Epithelial cell of esophagus (primary cell): ENCODE measurements at regions not wholly inside any gene's neighbourhood (a gene's known extent, or its start where the extent isn't known, plus 50 kb on each side); places are given as distances from the start of the nearest gene placed in this dataset.

Experiments used
- DNase-seq: peaks from one replicate; pipeline ENCODE4 v3.0.0; 2010; ENCODE audit warnings: low read depth
- H3K4me3 ChIP-seq: 2 replicates; pipeline ENCODE4 v1.5.1; 2011; ENCODE audit warnings: mild to moderate bottlenecking, low read length, control low read depth
- CTCF ChIP-seq: IDR thresholded peaks from 2 replicates; pipeline ENCODE4 v1.5.1; 2011; ENCODE audit warnings: low read depth, mild to moderate bottlenecking, low read length, control low read depth, inconsistent platforms; ENCODE audit not compliant: insufficient read depth; ENCODE audit errors: missing control alignments

- DNase-seq = no peak
- TF ChIP-seq CTCF = no peak
- H3K4me3 ChIP-seq = no peak overlapping the region
Measured at GRCh38 chr11:122488892-122489706, 166.4 kb upstream of the UBASH3B start.

GRCh38 chr11:122487669-122488068, 167.9 kb upstream of the UBASH3B start:
- TF ChIP-seq CTCF = no peak
- no peak overlapping the region for H3K4me3 ChIP-seq
- DNase-seq = no peak

- no peak for TF ChIP-seq CTCF
- H3K4me3 ChIP-seq = no peak overlapping the region
- DNase-seq = peak; percentile 11
Measured at GRCh38 chr11:122486793-122487495, 168.6 kb upstream of the UBASH3B start.

GRCh38 chr11:122478986-122479385, 176.5 kb upstream of the UBASH3B start:
- no peak for TF ChIP-seq CTCF

GRCh38 chr11:122468965-122469364, 186.6 kb upstream of the UBASH3B start:
- DNase-seq = no peak
- H3K4me3 ChIP-seq = no peak overlapping the region
- no peak for TF ChIP-seq CTCF

More at GRCh38 chr11:122478986-122479385, 176.5 kb upstream of the UBASH3B start:
- H3K4me3 ChIP-seq = no peak overlapping the region
- DNase-seq = no peak

GRCh38 chr11:122463530-122463929, 192.0 kb upstream of the UBASH3B start:
- no peak for TF ChIP-seq CTCF
- H3K4me3 ChIP-seq = no peak overlapping the region
- no peak for DNase-seq

- no peak for DNase-seq
- TF ChIP-seq CTCF = no peak
- no peak overlapping the region for H3K4me3 ChIP-seq
Measured at GRCh38 chr11:122459064-122459463, 196.5 kb upstream of the UBASH3B start.
